Motor neuron (in vitro differentiated cells): ENCODE measurements at regions not wholly inside any gene's neighbourhood (a gene's known extent, or its start where the extent isn't known, plus 50 kb on each side); places are given as distances from the start of the nearest gene placed in this dataset.

Experiments
- ATAC-seq, 8 experiments: fragments of 200-7000 bp; cut with Tn5 transposase; replicated peaks in 6 of 8; 2 replicates each; pipeline ENCODE4 v1.8.0; 2021; ENCODE audit warnings: mild to moderate bottlenecking in 8 of 8, moderate library complexity in 8 of 8
- H3K27ac ChIP-seq, 2 donors: fragments of 250-450 bp; sonication (Bioruptor Pico); 2 replicates each; pipeline ENCODE4 v1.9.0; 2021; ENCODE audit warnings: antibody characterized with exemption in 2 of 2, mild to moderate bottlenecking in 2 of 2, moderate library complexity in 1 of 2
- H3K4me1 ChIP-seq, 2 donors: fragments of 250-450 bp; sonication (Bioruptor Pico); replicated peaks in 1 of 2; 2 replicates each; pipeline ENCODE4 v1.6.1; 2021; ENCODE audit warnings: antibody characterized with exemption in 2 of 2, mild to moderate bottlenecking in 2 of 2, moderate library complexity in 1 of 2
- H3K4me3 ChIP-seq, 5 donors: fragments of 250-450 bp; sonication (Bioruptor Pico); 2 replicates each; pipeline ENCODE4 v1.9.0; 2021; ENCODE audit warnings: antibody characterized with exemption in 5 of 5, mild to moderate bottlenecking in 5 of 5, moderate library complexity in 4 of 5
- WGBS, 10 experiments: fragments of 450-650 bp; shearing (Covaris generic); methylation state at CpG; one replicate each; pipeline ENCODE4 v1.0.0; 2022; 5-methylcytosine and 5-hydroxymethylcytosine counted together
- in situ Hi-C, 9 experiments: fragments of 400-800 bp; cut with MboI; loops; one replicate each; pipeline ENCODE4 v1.15.0; 2021; ENCODE audit warnings: low sequenced_read_pairs in 9 of 9, low pct_unique_long_range_greater_than_20kb in 2 of 9; ENCODE audit not compliant: unreplicated experiment in 9 of 9

GRCh38 chr1:105830571-105831146 is 1225.8 kb upstream of the PRMT6 start:
- 14 to 94% (median 79%) methylated on average over 1 to 3 of the region's 3 CpGs; no CpG with 5 or more reads in 3 of the 10 experiments for WGBS, 10 experiments

DNA sequence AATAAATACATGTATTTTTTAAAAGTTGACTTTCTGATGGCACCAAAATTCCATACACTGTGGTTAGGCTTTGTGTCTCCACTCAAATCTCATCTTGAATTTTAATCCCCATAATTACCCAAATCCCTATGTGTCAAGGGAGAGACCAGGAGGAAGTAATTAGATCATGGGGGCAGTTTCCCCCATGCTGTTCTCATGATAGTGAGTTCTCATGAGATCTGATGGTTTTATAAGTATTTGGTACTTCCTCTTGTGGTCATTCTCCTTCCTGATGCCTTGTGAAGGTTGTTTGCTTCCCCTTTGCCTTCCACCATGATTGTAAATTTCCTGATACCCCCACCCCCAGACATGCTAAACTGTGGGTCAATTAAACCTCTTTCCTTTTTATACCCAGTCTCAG is 1218.4 kb upstream of the PRMT6 start:
- in situ Hi-C loops, result no loop called here
- no peak overlapping the region for H3K4me3 ChIP-seq
- no peak for ATAC-seq

More at GRCh38 chr1:105830571-105831146, 1225.8 kb upstream of the PRMT6 start:
- in situ Hi-C loops, result no loop called here
- Histone ChIP-seq H3K4me1 (no peaks in the 10 kb centered on the region), H3K27ac (no peak overlapping the region), H3K4me3 (no peak overlapping the region)
- no peak for ATAC-seq

DNA sequence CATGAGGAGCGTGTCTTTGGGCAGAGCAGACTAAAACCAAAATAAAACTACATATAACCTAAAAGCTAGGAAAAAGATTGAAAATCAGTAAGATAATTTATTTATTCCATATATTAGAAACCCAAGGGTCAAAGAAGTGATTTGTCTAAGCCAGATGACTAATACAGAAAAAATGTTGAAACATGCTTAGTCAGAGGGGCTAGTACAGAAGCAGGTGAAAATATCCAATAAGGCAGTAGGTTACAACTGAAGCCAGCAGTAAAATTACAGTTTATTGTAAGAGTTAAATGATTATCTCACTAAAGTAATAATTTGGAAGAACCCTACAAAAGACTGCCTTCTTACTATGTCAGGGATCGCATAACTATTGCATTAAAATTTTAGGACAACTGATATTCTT is 1190.9 kb upstream of the PRMT6 start:
- Histone ChIP-seq H3K27ac (no peak overlapping the region), H3K4me3 (no peak overlapping the region), H3K4me1 (peaks cover 0 to 2% of the 10 kb centered on the region in 2 donors)
- no peak for ATAC-seq
- whole genome bisulfite sequencing, 10 experiments, result 13 to 100% (median 93%) methylated on average over 2 of the region's 2 CpGs
- in situ Hi-C loops, result no loop called here

More for the DNA sequence above, 1218.4 kb upstream of the PRMT6 start:
- H3K27ac ChIP-seq, result no peak overlapping the region
- no peaks in the 10 kb centered on the region for H3K4me1 ChIP-seq

DNA sequence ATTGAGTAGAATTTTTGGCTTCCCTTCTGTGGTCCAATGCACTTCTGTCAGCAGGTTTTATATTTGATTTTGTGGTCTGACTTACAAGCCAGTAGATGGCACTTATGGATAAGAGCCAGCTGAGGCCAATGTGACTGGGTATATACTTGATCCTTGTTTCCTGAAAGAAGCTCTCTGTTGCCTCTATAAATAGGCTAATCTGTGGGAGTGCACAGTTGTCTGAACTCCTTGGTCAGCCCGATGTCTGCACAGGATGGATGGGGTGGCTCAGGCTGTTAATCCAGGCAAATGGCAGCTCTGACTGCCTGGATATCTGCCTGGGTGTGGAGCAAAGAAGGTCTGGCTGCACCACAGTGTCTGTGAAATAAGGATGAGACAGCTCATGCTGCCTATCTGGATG is 1183.7 kb upstream of the PRMT6 start:
- Histone ChIP-seq H3K4me1 (no peaks in the 10 kb centered on the region), H3K27ac (no peak overlapping the region), H3K4me3 (no peak overlapping the region)
- 0 to 89% (median 67%) methylated on average over 1 of the region's 1 CpG; no CpG with 5 or more reads in 5 of the 10 experiments for WGBS, 10 experiments
- in situ Hi-C loops, result no loop called here
- peak in 5 of 8 experiments; percentile 29 to 51 (median 32) for ATAC-seq

GRCh38 chr1:105874621-105875020 is 1181.9 kb upstream of the PRMT6 start:
- in situ Hi-C loops, result no loop called here
- Histone ChIP-seq H3K4me3 (no peak overlapping the region), H3K4me1 (no peaks in the 10 kb centered on the region), H3K27ac (no peak overlapping the region)
- ATAC-seq, result no peak

DNA sequence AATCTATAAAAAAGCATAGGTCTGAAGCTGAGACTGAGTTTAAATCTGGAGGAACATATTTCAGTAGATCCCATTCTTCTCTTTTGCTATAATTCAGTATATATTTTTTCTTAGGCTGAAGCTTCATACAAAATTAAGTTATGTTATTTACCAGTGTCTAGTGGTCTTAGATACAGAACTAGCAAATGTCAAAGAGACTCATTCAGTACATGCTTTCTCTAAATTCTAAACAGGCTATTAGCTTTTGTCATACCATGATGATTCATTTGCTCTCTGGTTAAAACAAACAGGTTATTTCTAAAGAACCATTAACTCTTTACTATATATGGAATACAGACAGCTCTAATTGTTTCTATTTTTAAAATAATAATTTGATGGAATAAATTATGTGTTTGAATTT is 1170.2 kb upstream of the PRMT6 start:
- no peak for ATAC-seq
- Histone ChIP-seq H3K27ac (no peak overlapping the region), H3K4me1 (no peaks in the 10 kb centered on the region), H3K4me3 (no peak overlapping the region)
- in situ Hi-C loops, result no loop called here

DNA sequence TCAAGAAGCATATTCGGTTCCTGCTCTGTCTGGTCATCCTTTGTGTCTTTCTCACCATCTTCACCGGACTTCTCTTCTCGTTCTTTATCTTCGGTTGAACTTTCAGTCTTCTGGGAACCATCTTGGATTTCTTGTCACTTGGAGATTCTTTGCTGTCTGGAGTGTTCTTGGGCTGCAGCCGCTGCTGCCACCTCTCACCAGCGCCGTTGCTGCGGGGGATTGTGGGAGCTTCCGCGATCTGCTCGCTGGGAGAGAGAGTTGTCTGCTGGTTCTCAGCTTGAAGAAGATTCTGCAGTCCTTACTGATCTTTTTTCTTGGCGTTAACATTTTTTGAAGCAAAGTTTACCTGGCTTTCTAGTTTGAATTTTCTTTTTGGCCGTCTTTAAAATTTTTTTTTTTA is 1165.2 kb upstream of the PRMT6 start:
- H3K4me3 ChIP-seq, result no peak overlapping the region
- 0 to 96% (median 75%) methylated on average over 2 to 13 of the region's 13 CpGs; no CpG with 5 or more reads in 1 of the 10 experiments for WGBS, 10 experiments
- no peak for ATAC-seq
- H3K27ac ChIP-seq, result no peak overlapping the region
- no peaks in the 10 kb centered on the region for H3K4me1 ChIP-seq
- in situ Hi-C loops, result no loop called here

DNA sequence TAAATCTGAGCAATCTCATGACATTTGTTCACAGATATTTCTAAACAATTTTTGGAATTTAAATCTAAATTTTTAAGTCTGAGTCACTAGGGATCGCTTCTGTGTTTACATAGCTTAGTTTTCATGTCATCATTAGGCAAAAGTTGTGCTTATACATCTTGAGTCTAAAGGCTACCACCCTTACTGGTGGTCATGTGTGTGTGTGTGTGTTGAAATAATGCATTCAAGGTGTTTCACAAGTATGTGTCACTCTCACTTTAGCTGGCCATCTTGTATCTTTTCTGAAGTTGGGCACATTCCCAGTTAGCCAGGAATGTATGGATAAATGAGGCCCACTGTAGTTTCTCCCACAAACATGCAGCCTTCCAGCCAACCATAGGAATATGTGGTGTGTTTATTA is 1162.5 kb upstream of the PRMT6 start:
- 0 to 100% (median 83%) methylated on average over 1 of the region's 1 CpG; no CpG with 5 or more reads in 1 of the 10 experiments for WGBS, 10 experiments
- Histone ChIP-seq H3K4me1 (peaks cover 0 to 3% of the 10 kb centered on the region in 2 donors), H3K27ac (no peak overlapping the region), H3K4me3 (no peak overlapping the region)
- in situ Hi-C loops, result no loop called here
- no peak for ATAC-seq

- H3K27ac ChIP-seq, result no peak overlapping the region
- ATAC-seq, result no peak
- 68 to 93% (median 79%) methylated on average over 2 of the region's 2 CpGs; no CpG with 5 or more reads in 7 of the 10 experiments for WGBS, 10 experiments
- H3K4me3 ChIP-seq, result no peak overlapping the region
- in situ Hi-C loops, result no loop called here
- no peaks in the 10 kb centered on the region for H3K4me1 ChIP-seq
These were observed 1146.7 kb upstream of the PRMT6 start for GRCh38 chr1:105909811-105910210.

- in situ Hi-C loops, result no loop called here
- 0 to 100% (median 96%) methylated on average over 1 to 5 of the region's 5 CpGs; no CpG with 5 or more reads in 4 of the 10 experiments for WGBS, 10 experiments
- Histone ChIP-seq H3K4me1 (no peaks in the 10 kb centered on the region), H3K4me3 (no peak overlapping the region), H3K27ac (no peak overlapping the region)
- ATAC-seq, result no peak
These were observed 1142.1 kb upstream of the PRMT6 start for GRCh38 chr1:105914403-105914802.

DNA sequence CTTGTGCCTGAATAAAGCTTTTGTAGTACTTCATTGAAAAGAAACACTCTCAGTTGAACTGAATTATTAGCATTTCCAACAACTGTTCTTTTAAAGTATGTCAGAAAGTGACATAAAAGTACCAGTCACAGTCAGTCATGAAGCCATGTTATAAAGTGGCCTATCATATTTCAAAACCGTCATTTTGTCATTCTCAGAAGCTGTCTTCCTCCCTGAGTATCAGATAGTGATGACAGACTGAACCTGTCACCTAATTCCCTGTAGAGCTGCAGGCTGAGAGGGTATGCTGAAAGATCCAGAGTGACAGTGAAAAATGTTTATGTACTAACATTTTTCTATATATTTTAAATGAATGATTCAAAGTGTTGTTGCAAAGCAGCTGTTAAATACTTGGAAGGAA is 1121.7 kb upstream of the PRMT6 start:
- H3K4me3 ChIP-seq, result no peak overlapping the region
- H3K27ac ChIP-seq, result no peak overlapping the region
- ATAC-seq, result no peak
- 0 to 89% (median 58%) methylated on average over 1 of the region's 1 CpG; no CpG with 5 or more reads in 2 of the 10 experiments for WGBS, 10 experiments
- H3K4me1 ChIP-seq, result peaks cover 0 to 1% of the 10 kb centered on the region in 2 donors
- in situ Hi-C loops, result no loop called here

DNA sequence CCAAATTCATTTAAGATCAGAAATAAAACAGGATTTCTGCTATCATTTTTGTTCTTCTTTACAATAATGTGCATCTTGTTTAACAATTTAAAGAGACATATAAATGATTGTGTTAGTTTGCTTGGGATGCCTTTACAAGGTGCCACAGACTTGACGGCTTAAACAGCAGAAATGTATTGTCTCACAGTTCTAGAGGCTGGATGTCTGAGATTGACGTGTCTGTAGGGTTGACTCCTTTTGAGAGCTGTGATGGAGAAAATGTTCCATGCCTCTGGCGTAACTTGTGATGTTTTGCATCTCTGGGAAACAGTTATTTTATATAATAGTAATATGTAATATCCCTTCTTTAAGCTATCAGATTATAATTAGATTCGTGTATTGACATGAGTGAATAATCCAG is 1091.6 kb upstream of the PRMT6 start:
- in situ Hi-C loops, result no loop called here
- ATAC-seq, result no peak
- Histone ChIP-seq H3K4me1 (no peaks in the 10 kb centered on the region), H3K27ac (no peak overlapping the region), H3K4me3 (no peak overlapping the region)
- 0 to 96% (median 83%) methylated on average over 1 to 4 of the region's 4 CpGs for WGBS, 10 experiments

GRCh38 chr1:105997516-105997915 is 1059.0 kb upstream of the PRMT6 start:
- H3K27ac ChIP-seq, result no peak overlapping the region
- 20 to 100% (median 85%) methylated on average over 1 to 6 of the region's 6 CpGs for WGBS, 10 experiments
- no peaks in the 10 kb centered on the region for H3K4me1 ChIP-seq
- ATAC-seq, result no peak
- in situ Hi-C loops, result no loop called here
- no peak overlapping the region for H3K4me3 ChIP-seq

GRCh38 chr1:106022312-106022902 is 1034.1 kb upstream of the PRMT6 start:
- 0 to 58% (median 25%) methylated on average over 1 to 2 of the region's 2 CpGs for WGBS, 10 experiments
- in situ Hi-C loops, result no loop called here
- ATAC-seq, result no peak
- no peak overlapping the region for H3K27ac ChIP-seq
- no peaks in the 10 kb centered on the region for H3K4me1 ChIP-seq
- H3K4me3 ChIP-seq, result no peak overlapping the region
